Activated gamma-delta T cell treated with anti-CD3 and anti-CD28 coated beads, Interleukin-2, amount 50 U/mL, for 16 hours (primary cell): ENCODE measurements at regions not wholly inside any gene's neighbourhood (a gene's known extent, or its start where the extent isn't known, plus 50 kb on each side); places are given as distances from the start of the nearest gene placed in this dataset.
"Not testable (repeated sequence)": the region's sequence is repeated elsewhere in the genome, so short reads cannot be mapped to it uniquely, and the experiment has no call there.

Experiments used
- DNase-seq: peaks from one replicate; pipeline ENCODE4 v3.0.0-alpha.2; 2020; ENCODE audit warnings: low read depth

DNA sequence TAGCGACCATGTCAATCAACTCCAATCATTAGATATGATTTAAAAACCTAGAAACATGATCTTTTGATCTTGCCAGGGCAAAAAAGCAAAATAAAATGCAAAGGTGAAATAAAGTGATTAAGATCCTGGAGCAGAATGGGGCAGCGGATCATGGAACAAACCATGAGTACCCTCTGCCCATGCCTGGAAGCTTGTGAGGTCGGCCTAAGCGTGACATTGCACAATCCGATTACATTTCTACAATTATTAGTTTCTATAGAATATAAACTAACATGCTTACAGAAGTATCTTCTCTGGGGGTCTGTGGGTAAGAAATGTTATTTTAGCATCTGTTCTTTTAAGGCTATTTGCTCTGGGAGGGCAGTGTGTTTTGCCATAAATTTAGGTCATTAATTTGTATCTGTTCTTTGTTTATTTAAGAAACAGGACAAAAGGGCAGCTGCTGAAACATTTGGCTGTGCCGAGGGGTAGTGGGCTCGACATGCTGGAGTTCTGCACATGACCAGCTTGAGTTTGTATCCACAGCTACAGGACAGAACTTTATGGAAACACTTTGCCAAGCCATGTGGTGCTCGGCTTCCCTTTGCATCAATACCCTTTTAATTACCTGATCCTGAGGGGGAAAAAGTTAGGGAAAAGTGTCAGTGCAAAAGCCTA lies 55.9 kb downstream of the ZBTB18 start:
- no peak for DNase-seq

DNA sequence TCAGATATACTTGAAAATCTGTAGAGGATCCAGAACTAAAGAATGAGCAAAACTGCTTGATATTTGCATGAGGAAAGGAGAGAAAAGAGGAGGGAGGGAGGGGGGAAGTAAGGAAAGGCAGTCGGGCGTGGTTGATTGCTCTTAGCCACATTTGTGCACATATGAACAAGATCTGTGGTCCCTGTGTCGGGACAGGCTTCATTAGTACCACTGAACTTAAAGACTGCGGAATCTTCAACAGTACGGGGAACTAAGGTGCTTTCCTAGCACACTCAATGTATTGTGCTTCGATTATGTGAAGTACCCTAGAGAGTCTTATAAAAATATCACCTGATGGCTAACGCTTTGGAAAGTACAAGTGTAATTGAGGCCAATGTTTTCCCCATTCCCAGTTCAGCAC lies 59.9 kb downstream of the ZBTB18 start:
- DNase-seq, result no peak

DNA sequence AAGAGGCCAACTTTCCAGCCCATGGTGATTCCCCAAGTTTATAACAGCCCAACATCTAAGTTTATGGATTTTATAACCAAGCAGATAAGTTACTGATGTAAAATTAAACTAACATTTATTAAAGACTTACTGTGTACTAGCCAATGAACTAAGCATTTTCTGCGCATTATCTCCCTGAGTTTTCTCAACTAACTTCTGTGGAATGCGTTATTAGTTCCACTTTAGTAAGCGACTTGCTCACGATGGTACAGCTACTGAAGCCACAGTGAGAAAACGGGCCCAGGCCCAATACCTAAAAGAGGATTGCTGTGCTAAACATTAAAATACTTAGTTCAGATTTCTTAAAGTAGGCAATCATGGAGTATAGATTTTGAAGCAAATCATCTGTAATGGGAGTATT lies 61.0 kb downstream of the ZBTB18 start:
- no peak for DNase-seq

DNA sequence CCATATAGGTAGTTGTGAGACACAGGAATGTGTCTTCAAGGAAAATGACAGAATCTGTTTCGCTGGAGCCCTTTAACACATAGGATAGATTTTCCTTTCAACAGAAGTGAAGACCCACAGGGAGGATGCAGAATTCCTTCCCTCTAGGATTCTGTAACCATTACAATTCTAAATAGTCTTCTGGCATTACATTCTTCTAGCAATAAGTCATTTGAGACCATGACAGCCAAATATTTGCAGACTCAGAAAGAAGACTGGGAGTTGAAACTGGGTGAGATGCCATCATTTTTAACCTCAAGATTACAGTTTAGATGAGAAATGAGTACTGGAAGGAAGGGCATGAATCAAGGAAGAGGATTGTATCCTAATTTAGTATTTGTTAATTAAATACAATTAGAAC lies 61.6 kb downstream of the ZBTB18 start:
- no peak for DNase-seq

DNA sequence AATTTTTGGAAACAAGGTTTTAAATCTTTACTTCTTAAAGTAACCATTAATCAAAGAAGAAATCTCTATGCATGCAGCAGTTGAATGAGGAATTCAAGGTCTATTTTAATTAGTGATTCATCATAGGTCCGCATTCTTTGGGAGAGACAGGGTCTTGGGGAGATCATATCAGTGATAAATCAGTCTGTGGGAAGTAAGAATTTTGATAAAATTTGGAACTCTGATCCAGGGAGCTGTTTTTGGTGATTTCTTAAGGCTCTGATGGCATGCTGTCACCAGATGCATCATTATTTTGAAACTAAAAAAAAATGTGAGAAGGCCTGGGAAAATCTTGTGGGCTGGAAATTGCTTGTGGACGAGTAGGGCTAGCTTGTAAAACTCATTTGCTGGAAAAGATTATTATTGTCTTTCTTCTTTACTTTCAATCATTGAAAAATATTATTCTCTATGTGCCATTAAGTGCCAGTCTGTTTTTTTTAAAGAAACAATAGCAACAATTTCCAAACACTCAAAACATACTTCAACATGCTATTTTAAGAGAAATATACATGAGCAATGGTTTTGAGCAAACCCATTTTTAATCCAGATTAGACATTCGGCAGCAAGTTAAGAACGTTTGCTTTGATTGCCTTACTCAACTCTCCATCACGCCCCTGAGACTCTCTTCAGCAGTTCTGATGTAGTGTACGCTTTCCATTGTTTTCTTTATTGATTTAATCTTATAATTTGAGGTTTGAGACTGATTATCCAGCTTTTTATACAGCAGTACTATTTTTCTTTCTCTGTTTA lies 62.6 kb downstream of the ZBTB18 start:
- no peak for DNase-seq

DNA sequence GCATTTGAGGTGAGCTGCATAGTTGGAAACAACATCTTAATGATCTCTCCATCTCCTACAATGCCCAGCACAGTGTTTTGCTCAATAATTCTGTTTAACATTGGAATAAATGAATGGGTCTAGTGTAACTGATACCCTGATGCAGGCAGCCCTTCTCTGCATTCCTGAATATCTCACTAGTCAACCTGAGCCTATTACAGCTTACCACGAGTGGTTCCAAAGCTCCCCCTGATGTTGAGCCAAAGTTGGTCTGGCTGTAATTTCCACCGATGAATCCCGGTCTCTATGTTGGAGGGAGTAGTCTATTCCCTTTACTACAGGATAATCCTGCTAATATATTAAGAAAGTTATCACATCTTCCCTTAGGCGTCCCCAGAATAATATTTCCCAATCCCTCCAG lies 63.8 kb downstream of the ZBTB18 start:
- no peak for DNase-seq

DNA sequence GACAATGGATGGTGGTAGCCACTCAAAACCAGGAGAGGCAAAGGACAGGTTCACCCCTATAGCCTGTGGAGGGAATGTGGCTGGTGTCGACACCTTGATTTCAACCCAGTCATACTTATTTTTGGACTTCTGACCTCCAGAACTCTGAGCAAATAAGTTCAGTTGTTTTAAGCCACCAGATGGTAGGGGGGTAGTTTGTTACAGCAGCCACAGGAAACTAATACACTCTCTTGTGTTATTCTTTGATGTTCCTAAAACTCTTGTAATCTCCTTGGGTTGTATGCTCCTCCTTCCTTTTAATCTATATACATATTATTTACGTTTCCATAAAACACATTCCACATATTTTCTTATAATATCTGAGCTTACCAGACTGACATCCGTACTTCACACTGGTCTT lies 65.9 kb downstream of the ZBTB18 start:
- no peak for DNase-seq

DNA sequence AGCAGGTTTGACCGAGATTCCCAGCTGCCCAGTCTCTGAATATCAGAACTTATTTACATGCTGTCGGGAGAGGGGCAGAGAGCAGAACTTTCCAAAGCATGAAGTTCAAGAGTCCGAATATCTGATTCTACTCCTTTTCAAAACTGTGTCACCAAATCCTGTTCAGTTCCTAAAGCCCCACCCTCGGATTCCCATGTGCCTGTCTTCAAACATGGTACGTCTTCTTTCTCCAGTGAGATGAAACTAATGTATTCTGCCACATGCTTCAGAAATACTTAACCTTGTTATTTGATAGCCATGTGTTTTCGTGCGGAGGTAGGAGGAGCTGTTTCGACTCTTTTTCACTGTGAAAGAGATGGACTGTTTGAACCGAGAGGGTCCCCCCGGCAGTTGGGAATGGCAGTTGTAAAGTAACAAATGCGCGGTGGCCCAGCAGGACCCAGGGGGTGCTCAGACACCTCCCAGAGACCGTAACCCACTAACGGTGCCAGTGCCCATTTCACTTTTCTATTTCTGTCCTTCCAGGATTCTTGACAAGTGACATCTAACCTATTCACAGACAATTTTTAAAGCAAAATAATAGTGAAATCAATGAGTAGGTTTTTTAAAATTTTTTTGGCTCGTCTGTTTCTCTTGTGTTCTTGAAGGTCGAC lies 67.2 kb downstream of the ZBTB18 start:
- DNase-seq, result no peak

DNA sequence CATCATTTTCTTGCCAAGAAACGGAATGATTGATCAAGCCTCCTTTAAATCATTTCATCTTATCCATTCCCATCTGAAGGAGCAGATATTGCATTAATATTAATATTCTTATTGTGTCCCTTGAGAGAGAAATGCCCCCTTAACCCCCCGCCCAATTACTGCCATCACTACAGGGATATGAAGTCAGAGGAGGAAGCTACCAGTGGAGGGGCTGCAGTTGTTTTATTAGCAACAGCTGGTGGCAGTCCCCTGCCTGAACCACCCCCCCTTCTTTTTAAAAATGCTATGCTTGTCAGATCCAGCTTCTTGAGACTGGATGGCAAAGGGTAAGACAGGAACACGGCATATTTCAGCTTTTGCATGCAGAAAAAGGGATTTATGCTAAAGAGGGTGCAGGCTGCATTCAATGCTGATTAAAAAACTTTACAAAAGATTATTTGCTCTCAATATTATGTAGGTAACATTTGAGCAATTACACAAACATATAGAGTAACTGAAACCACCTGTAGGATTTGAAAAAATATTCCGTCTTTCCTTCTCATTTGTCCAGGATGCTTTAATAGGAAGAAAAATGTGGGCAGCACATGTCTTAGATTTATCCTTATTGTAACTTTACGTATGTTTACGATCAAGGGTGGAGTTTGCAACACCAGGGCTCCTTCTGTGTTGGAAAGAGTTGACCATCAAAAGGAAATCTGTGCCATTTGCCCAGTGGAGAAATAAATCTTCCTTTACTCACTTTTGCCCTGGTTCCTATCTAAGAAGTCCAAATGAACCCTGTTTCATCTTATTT lies 77.7 kb downstream of the ZBTB18 start:
- DNase-seq, result no peak

DNA sequence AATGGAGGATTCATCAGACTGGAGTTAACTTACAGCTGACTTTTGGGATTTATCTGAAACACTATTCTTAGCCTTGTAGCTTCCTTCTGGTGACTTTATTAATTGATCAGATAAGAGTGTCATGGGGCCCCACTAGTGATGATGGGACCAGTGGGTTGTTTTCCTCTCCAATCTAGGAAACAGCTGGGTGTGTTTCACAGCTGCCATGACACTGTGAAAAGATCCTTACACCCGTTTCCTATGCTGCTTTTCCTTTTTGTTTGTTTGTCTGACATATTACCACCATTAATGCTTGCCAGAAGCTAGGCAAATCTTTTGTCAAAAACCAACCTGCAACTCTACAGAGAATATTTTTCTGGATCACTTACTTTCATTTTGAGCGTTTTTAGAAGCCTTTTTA lies 86.2 kb downstream of the ZBTB18 start:
- no peak for DNase-seq

DNA sequence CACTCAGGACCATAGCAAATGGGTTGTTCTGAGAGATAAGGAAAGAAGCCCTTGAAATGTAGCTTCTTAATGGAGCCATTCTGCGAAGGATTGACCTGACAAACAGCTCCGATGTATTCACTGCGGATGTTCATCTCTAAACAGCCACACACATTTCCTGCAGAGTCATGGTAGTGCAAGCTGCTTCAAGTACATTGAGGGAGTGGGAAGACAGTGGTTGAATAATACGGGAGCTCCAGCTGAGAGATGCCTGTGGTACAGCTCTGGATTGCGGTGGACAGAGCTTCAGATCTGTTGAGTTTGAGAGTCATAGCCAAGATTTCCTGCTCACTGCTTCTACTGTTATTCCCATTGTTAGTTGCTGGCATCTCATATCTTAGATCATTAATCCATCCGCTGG lies 86.6 kb downstream of the ZBTB18 start:
- no peak for DNase-seq

DNA sequence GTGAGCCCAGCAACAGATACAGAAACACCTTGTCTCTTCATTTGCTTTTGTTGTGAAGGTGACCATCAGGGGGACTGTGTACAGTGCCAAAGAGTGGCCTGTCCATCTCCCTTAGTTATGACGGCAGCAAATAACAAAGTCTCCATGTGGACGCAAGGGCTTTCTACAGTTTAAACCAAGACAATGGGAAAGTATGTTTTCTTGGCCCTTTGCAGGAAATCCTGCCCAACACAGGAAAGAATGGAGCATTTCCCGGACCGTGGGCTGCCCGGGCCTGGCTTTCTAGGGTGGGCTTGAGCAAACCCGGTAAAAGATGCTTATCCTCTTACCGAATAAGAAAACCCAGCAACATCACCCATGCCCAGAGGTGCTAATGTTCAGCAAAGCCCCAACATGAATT lies 87.3 kb downstream of the ZBTB18 start:
- DNase-seq, result no peak

DNA sequence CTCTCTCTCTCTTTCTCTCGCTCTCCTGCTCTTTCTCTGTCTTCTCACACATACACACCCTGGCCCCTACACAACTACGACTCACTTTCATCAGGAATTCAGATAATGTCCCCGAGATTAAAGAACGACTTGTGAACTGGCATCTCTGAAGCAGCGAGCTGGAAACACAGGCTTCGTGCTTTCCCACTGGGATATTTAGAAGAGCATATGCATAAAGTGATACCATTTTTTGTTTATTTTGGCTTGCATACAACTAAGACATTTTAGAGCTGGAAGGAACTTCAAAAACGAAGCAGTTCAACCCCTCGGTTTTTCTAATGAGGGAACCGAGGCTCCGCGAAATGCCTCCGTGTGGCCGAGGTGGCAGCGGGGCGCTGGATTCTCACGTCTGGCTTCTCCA lies 88.6 kb downstream of the ZBTB18 start:
- no peak for DNase-seq

DNA sequence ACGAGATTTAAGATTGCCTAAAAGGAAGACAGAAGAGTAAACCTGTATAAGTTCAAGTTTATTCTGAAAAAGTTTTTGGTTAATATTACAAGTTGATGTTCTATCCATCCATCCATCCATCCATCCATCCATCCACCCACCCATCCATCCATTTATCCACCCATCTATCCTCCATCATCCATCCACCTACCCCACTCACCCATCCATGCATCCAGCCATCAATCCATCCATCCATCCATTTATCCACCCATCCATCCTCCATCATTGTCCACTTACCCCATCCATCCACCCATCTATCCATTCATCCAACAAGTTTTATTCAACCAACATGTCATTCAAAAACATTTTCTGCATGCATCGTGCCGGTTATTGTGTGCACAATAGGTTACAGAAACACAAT lies 89.3 kb downstream of the ZBTB18 start:
- no peak for DNase-seq

DNA sequence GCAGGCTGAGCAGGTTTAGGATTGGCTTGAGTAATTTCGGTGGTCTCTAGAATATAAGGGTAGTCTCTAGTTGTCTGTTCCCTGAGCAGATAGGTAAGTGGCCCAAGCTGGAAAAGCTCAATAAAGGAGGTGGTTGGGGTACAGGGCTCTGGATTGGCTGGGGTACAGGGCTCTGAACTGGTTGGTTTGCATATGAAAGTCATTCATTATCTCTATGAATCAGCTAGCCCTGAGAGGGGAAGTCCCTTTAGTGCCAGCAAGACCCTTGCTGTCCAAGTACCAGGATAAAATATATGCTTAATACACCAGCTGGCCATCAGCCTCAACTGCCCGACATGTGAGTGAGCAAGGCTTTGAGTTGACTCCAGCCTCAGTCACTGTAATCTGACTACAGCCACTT lies 93.0 kb downstream of the ZBTB18 start:
- no peak for DNase-seq

DNA sequence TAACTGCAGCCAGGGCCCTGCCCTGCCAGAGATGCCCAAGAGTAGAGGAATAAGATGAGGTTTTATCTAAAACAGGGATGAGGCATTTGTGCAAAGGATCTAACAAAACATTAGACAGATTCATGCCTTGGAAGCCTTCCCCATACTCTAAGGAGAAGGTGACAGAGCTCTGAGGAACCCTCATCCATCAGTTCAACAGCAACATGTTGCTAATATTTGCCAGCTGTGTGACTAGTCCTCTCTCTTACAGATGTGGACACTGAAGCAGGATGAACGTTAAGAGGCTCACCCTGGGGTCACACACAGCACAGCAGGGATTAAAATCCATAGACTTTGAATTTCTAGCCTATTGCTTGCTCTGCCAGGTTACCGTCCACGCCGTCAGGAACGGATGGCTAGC lies 99.0 kb downstream of the ZBTB18 start:
- no peak for DNase-seq

DNA sequence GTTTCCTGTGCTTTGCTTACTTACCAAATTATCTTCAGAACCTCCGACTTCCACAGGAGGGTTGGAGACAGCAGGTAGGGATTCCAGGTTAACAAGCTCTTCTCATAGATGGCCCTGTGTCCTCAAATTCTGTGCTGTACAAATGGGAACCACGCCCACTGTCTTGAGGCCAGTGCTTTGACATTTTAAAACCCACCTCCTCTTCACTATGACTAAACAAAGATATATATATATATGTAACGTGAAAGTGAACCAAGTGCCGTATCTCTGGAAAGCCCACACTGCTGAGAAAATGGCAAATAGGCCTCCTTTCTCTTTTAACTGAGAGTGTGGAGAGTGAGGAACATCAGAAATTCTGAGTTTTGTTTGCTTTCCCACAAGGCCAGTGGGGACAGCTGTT lies 99.6 kb downstream of the ZBTB18 start:
- no peak for DNase-seq

DNA sequence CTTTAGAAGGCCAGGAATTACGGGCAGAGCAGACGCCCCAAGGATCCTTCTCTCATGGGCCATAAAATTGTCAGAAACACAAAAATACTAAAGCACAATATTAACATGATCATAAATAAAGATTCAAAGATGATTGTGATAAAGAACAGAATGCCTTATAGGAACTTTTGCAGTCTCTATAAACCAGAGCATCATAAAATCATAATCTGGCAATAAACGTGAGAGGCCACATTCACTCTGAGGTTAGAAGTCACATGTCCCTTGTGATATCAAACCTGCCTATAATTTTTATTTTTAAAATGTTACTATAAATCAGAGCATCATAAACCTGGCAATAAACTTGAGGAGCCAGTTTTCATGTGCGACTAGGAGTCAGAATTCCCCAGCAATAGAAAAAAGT lies 100.5 kb downstream of the ZBTB18 start:
- no peak for DNase-seq

DNA sequence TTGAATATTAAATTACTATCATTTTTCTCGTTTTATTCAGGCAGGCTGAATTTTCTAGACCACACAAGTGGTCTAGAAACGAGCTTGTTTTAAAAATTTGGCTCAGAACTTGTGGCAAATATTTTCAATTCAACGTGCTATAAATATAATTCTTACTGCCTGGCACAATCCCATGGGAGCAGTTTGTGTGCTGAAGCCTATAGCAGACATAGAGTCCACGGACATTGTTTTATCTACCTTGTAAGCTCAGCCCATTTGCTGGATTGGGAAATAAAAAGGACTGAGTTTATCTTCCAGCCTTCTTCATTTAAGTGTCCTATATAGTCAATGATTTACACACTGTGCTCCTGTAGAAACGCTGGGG lies 103.4 kb downstream of the ZBTB18 start:
- no peak for DNase-seq

DNA sequence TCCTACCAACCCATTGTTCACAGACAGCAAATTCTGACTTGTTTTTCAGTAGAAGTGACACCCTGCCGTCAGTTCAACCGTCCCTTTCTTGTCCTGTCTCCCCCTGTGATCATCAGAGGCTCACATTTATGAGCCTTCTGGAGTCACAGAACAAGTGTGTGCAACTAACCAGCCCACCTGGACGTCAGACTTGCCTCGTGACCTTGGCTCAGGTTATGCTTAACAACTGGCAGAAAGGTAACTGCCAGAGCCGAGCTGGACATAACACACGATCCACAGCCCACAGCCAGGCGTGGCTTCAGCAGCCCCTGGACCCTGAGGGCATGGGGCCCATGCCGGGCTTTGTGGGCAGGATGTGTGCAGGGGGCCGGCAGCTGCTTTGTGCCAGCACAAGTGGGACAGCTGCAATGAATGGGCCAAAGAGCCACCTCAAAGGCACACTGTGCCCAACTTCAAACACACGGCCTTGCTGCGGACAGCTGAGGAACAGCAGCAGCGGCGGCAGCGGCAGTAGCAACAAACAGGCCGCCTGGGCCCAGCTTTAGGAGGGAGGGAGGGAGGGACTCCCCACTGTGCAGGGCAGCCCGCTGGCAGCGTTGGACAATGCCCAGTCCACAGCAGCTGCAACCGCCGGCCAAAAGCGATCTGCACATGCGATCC lies 103.9 kb downstream of the ZBTB18 start:
- no peak for DNase-seq

DNA sequence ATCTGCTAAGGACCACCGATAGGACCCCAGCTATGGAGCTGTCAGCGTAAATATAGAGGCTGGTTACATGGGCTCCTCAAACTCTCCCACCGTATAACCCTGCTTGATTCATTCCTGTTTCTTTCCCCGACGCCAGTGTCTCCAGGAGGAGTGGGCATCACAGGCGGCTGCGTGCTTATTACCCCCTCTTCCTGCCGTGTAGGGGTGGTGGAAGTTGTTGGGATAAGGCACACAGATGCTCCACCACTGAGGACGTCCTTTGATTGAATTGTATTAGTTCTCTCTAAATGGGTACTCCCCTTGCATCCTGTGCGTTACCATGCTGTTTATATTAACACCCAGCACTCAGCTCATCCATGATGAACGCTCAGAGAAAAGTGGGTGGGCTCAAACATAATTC lies 104.6 kb downstream of the ZBTB18 start:
- DNase-seq, result no peak

DNA sequence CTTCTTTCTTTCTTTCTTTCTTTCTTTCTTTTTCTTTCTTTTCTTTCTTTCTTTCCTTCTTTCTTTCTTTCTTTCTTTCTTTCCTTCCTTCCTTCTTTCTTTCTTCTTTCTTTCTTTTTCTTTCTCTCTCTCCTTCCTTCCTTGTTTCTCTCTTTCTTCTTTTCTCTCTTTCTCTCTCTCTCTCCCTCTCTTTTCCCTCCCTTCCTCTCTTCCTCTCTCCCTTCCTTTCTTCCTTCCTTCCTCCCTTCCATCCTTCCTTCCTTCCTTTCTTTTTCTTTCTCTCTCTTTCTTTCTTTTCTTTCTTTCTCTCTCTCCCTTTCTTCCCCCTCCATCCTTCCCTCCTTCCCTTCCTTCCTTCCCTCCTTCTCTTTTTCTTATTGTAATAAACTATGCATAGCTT lies 105.5 kb downstream of the ZBTB18 start:
- not testable (repeated sequence) for DNase-seq
